Mesendoderm (in vitro differentiated cells): ENCODE measurements at regions not wholly inside any gene's neighbourhood (a gene's known extent, or its start where the extent isn't known, plus 50 kb on each side); places are given as distances from the start of the nearest gene placed in this dataset.
"Not testable (repeated sequence)": the region's sequence is repeated elsewhere in the genome, so short reads cannot be mapped to it uniquely, and the experiment has no call there.

ENCODE experiments used
- DNase-seq: peaks from one replicate; pipeline ENCODE4 v3.0.0; 2013
- H2AK5ac ChIP-seq: 2 replicates; pipeline ENCODE4 v1.6.1; 2013; ENCODE audit warnings: low read length, inconsistent platforms
- H2BK120ac ChIP-seq: 2 replicates; pipeline ENCODE4 v1.6.1; 2013; ENCODE audit warnings: low read depth, mild to moderate bottlenecking, low read length, moderate library complexity, mixed read lengths
- H2BK15ac ChIP-seq: replicated peaks from 2 replicates; pipeline ENCODE4 v1.6.1; 2013; ENCODE audit warnings: low read depth, mild to moderate bottlenecking, moderate library complexity
- H2BK5ac ChIP-seq: 2 replicates; pipeline ENCODE4 v1.6.1; 2013; ENCODE audit warnings: low read length, inconsistent platforms
- H3K18ac ChIP-seq: 2 replicates; pipeline ENCODE4 v1.6.1; 2013; ENCODE audit warnings: mild to moderate bottlenecking, low read length, mixed read lengths
- H3K23ac ChIP-seq: one replicate; pipeline ENCODE4 v1.6.1; 2013; ENCODE audit warnings: low read length
- H3K27ac ChIP-seq: 2 replicates; pipeline ENCODE4 v1.5.1; 2013; ENCODE audit warnings: low read depth, mild to moderate bottlenecking, inconsistent platforms, low read length, moderate library complexity
- H3K27me3 ChIP-seq: 2 replicates; pipeline ENCODE4 v1.6.1; 2013; ENCODE audit warnings: low read length, control low read depth, mild to moderate bottlenecking, inconsistent platforms; ENCODE audit not compliant: insufficient read depth, poor library complexity
- H3K36me3 ChIP-seq: 2 replicates; pipeline ENCODE4 v1.6.1; 2013; ENCODE audit warnings: low read length, inconsistent platforms; ENCODE audit not compliant: control insufficient read depth, insufficient read depth
- H3K4ac ChIP-seq: one replicate; pipeline ENCODE4 v1.6.1; 2013; ENCODE audit warnings: low read depth, mild to moderate bottlenecking, low read length, moderate library complexity
- H3K4me1 ChIP-seq: 2 replicates; pipeline ENCODE4 v1.6.1; 2013; ENCODE audit warnings: low read depth, low read length, inconsistent platforms; ENCODE audit not compliant: control insufficient read depth
- H3K4me2 ChIP-seq: 2 replicates; pipeline ENCODE4 v1.6.1; 2013; ENCODE audit warnings: low read length
- H3K4me3 ChIP-seq: 2 replicates; pipeline ENCODE4 v1.5.1; 2013; ENCODE audit warnings: mild to moderate bottlenecking, low read length
- H3K56ac ChIP-seq: one replicate; pipeline ENCODE4 v1.6.1; 2013; ENCODE audit warnings: low read length
- H3K79me1 ChIP-seq: 2 replicates; pipeline ENCODE4 v1.6.1; 2013; ENCODE audit warnings: low read length, inconsistent platforms
- H3K79me2 ChIP-seq: 2 replicates; pipeline ENCODE4 v1.6.1; 2013; ENCODE audit warnings: mild to moderate bottlenecking, low read length; ENCODE audit not compliant: control insufficient read depth, insufficient read depth
- H3K9ac ChIP-seq: 2 replicates; pipeline ENCODE4 v1.6.1; 2013; ENCODE audit warnings: low read length, inconsistent platforms
- H4K5ac ChIP-seq: one replicate; pipeline ENCODE4 v1.6.1; 2013; ENCODE audit warnings: low read length
- H4K8ac ChIP-seq: one replicate; pipeline ENCODE4 v1.6.1; 2013; ENCODE audit warnings: low read depth, mild to moderate bottlenecking, control low read depth, low read length, moderate library complexity
- WGBS: extraction: QIAGEN DNeasy Blood & Tissue Kit; methylation state at CpG from one replicate; pipeline ENCODE4 v1.1.7; 2013; ENCODE audit warnings: low lambda C conversion rate, missing lambda C conversion rate; ENCODE audit not compliant: insufficient coverage; ENCODE audit errors: extremely low coverage; 5-methylcytosine and 5-hydroxymethylcytosine counted together

DNA sequence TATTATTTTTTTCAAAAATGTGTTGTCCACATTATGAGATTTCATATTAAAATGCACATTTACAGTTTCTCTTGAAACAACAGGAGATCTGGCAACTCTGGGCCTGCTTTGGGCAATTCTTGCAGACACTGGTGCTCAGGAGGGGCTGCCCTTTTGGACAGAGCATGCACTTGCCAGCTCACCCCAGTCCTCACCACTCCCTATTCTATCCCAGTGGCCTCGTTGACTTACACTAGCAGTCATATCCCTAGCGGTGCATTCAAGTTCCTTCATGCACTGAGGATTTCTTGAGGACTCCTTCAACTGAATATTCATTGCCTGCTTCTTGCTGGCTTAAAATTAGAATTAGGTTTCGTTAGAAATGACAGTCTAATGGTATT lies 87.9 kb upstream of the FHL2 start:
- no peak overlapping the region for H3K56ac ChIP-seq
- H2AK5ac ChIP-seq: no peak overlapping the region
- H3K79me2 ChIP-seq: no peaks in the 10 kb centered on the region
- H3K36me3 ChIP-seq: no peaks in the 10 kb centered on the region
- H3K4me1 ChIP-seq: no peaks in the 10 kb centered on the region
- H3K9ac ChIP-seq: no peak overlapping the region
- no peaks in the 10 kb centered on the region for H3K79me1 ChIP-seq
- H3K27me3 ChIP-seq: no peaks in the 10 kb centered on the region
- no peak overlapping the region for H3K4ac ChIP-seq
- no peak overlapping the region for H3K4me3 ChIP-seq
- H3K18ac ChIP-seq: no peak overlapping the region
- H2BK120ac ChIP-seq: no peak overlapping the region
- no peak overlapping the region for H3K23ac ChIP-seq
- H4K8ac ChIP-seq: no peak overlapping the region
- no CpG with 5 or more reads among the region's 3 CpGs for WGBS
- H2BK15ac ChIP-seq: no peak overlapping the region
- no peak overlapping the region for H3K4me2 ChIP-seq
- no peak for DNase-seq
- H4K5ac ChIP-seq: no peak overlapping the region
- H2BK5ac ChIP-seq: no peak overlapping the region
- H3K27ac ChIP-seq: no peak overlapping the region

DNA sequence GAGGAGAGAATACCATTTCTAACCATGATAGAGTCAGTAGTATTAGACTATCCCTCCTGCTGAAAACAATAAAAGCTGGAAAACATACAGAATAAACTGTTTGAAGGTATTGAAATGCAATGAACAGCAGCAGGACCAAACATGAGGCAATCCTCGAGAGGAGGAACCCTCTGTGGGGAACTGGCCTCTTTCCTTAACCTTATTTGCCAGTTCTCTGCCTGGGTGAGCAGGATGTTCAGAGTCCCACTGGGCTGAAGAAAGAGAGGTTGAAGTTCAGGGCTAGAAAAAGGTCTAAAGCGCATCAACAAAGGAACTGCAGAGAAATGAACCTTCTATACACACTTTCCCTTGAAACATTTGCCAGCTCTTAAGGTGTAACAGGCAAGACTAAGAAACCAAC lies 79.8 kb upstream of the FHL2 start:
- Histone ChIP-seq H3K9ac (no peak overlapping the region), H3K27me3 (no peaks in the 10 kb centered on the region), H2BK120ac (no peak overlapping the region), H3K36me3 (no peaks in the 10 kb centered on the region), H3K56ac (no peak overlapping the region), H3K79me2 (no peaks in the 10 kb centered on the region), H3K4me3 (no peak overlapping the region), H3K27ac (no peak overlapping the region), H2AK5ac (no peak overlapping the region), H2BK15ac (no peak overlapping the region), H2BK5ac (no peak overlapping the region), H4K8ac (no peak overlapping the region), H4K5ac (no peak overlapping the region), H3K4me2 (no peak overlapping the region), H3K23ac (no peak overlapping the region), H3K18ac (no peak overlapping the region), H3K4ac (no peak overlapping the region), H3K79me1 (no peaks in the 10 kb centered on the region), H3K4me1 (no peaks in the 10 kb centered on the region)
- no CpG with 5 or more reads among the region's 2 CpGs for WGBS
- DNase-seq: no peak

DNA sequence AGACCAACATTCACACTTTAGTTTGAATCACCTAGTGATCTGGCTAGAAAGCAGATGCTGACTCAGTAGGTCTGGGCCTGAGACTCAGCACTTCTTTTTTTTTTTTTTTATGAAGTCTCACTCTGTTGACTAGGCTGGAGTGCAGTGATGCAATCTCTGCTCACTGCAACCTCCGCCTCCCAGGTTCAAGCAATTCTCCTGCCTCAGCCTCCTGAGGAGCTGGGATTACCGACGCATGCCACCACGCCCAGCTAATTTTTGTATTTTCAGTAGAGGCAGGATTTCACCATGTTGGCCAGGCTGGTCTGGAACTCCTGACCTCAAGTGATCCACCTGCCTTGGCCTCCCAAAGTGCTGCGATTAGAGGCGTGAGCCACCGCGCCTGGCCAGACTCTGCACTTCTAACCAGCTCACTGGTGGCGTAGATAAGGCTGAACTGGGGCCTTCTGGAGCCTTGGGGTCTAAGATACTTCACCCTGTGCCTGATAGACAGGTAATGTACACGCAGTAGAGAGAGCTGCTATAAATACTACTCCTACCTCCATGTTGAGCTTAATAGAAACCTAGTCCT lies 78.3 kb upstream of the FHL2 start:
- not testable (repeated sequence) for H3K4me1 ChIP-seq, H2BK120ac ChIP-seq, H2AK5ac ChIP-seq, DNase-seq, H4K5ac ChIP-seq, H2BK5ac ChIP-seq, H4K8ac ChIP-seq, H3K23ac ChIP-seq, H3K56ac ChIP-seq, H2BK15ac ChIP-seq, H3K79me1 ChIP-seq, H3K9ac ChIP-seq, H3K4me3 ChIP-seq, H3K79me2 ChIP-seq, H3K36me3 ChIP-seq, H3K27ac ChIP-seq, H3K4me2 ChIP-seq, H3K18ac ChIP-seq, H3K27me3 ChIP-seq, H3K4ac ChIP-seq
- WGBS: no CpG with 5 or more reads among the region's 10 CpGs

DNA sequence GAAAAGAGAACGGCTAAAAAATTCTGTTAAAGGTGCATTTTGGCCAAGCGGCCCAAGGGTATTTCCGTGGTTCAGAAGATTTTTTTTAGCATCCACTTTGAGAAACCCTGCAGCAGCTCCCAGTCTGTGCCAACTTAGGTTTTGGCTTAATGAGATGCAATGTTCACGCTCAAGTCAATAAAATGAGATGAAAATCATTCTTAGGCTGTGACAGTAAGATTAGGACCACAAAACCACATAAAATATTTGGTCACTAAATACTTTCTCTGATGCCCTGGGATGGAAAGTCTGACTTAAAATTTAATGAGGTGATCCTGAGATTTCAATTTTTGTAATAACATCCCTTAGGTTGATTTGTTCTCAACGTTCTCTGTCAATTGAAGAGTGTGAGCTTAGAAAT lies 74.2 kb upstream of the FHL2 start:
- WGBS: no CpG with 5 or more reads among the region's 5 CpGs
- Histone ChIP-seq H4K5ac (no peak overlapping the region), H3K9ac (no peak overlapping the region), H3K27ac (no peak overlapping the region), H4K8ac (no peak overlapping the region), H3K18ac (no peak overlapping the region), H3K4me3 (no peak overlapping the region), H2BK15ac (no peak overlapping the region), H3K56ac (no peak overlapping the region), H3K23ac (no peak overlapping the region), H3K4ac (no peak overlapping the region), H3K27me3 (no peaks in the 10 kb centered on the region), H2BK5ac (no peak overlapping the region), H2AK5ac (no peak overlapping the region), H3K79me2 (no peaks in the 10 kb centered on the region), H3K4me2 (no peak overlapping the region), H3K4me1 (peaks cover 2% of the 10 kb centered on the region), H2BK120ac (no peak overlapping the region), H3K36me3 (no peaks in the 10 kb centered on the region), H3K79me1 (no peaks in the 10 kb centered on the region)
- DNase-seq: no peak

GRCh38 chr2:105470979-105471378 lies 72.1 kb upstream of the FHL2 start:
- H3K4me1 ChIP-seq: peaks cover 2% of the 10 kb centered on the region
- no peak overlapping the region for H3K23ac ChIP-seq
- no peaks in the 10 kb centered on the region for H3K79me2 ChIP-seq
- no peak overlapping the region for H4K8ac ChIP-seq
- no peak overlapping the region for H2BK120ac ChIP-seq
- no peak overlapping the region for H2BK15ac ChIP-seq
- no peak overlapping the region for H3K18ac ChIP-seq
- H3K4me2 ChIP-seq: no peak overlapping the region
- no peak overlapping the region for H4K5ac ChIP-seq
- no peak overlapping the region for H3K56ac ChIP-seq
- peak; percentile 51 for DNase-seq
- H3K4ac ChIP-seq: no peak overlapping the region
- no peak overlapping the region for H2AK5ac ChIP-seq
- H3K79me1 ChIP-seq: no peaks in the 10 kb centered on the region
- no CpG with 5 or more reads among the region's 5 CpGs for WGBS
- H3K9ac ChIP-seq: no peak overlapping the region
- no peak overlapping the region for H3K4me3 ChIP-seq
- no peaks in the 10 kb centered on the region for H3K27me3 ChIP-seq
- H3K27ac ChIP-seq: no peak overlapping the region
- no peak overlapping the region for H2BK5ac ChIP-seq
- no peaks in the 10 kb centered on the region for H3K36me3 ChIP-seq

DNA sequence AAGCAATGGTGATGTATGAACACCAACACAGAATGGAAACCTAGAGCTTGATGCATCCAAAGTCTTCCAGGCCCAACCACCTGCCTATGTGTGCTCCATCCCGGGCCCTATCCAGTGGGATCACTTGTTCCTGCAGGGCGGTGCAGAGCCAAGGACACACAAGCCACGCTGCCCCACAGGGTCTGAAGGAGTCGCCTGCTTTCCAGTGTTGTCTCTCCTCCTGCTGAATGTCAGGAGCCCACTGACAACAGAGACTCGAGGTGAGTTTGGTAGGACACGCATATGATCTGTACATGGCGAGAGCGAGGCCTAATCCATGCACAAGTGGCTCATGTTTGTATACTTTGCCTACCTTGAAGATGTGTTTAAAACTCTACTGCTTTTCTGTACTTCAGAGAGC lies 70.9 kb upstream of the FHL2 start:
- Histone ChIP-seq H3K4me1 (peaks cover 2% of the 10 kb centered on the region), H2BK120ac (no peak overlapping the region), H2BK15ac (no peak overlapping the region), H3K27ac (no peak overlapping the region), H4K8ac (no peak overlapping the region), H3K27me3 (no peaks in the 10 kb centered on the region), H3K18ac (no peak overlapping the region), H3K4me2 (no peak overlapping the region), H4K5ac (no peak overlapping the region), H2AK5ac (no peak overlapping the region), H3K9ac (no peak overlapping the region), H3K4ac (no peak overlapping the region), H2BK5ac (no peak overlapping the region), H3K56ac (no peak overlapping the region), H3K4me3 (no peak overlapping the region), H3K36me3 (no peaks in the 10 kb centered on the region), H3K79me1 (no peaks in the 10 kb centered on the region), H3K23ac (no peak overlapping the region), H3K79me2 (no peaks in the 10 kb centered on the region)
- no peak for DNase-seq
- no CpG with 5 or more reads among the region's 8 CpGs for WGBS
